ENCODE measurements at regions not wholly inside any gene's neighbourhood (a gene's known extent, or its start where the extent isn't known, plus 50 kb on each side); places are given as distances from the start of the nearest gene placed in this dataset.
A peak's percentile ranks its signal among the peaks of the same experiment; 100 is the strongest.

- H3K36me3 ChIP-seq (ENCODE audit: control insufficient read depth in 2 of 2, extremely low read depth in 1 of 2, insufficient read depth in 2 of 2, low read length in 2 of 2) = no peaks in the 10 kb centered on the region
- FAIRE-seq (no peak), DNase-seq (ENCODE audit: low read depth, low spot score) (no peak)
- no peaks in the 10 kb centered on the region for H3K27me3 ChIP-seq (ENCODE audit: control insufficient read depth, extremely low read depth, insufficient read depth, low read length)
- TF ChIP-seq EZH2 (IDR thresholded peaks at IDR 0.05; ENCODE audit: low read length) (no peak), CTCF (optimal IDR thresholded peaks at IDR 0.05 in 1 of 3, IDR thresholded peaks at IDR 0.05 in 1 of 3, conservative IDR thresholded peaks at IDR 0.05 in 1 of 3; ENCODE audit: extremely low read depth in 1 of 3, insufficient read depth in 2 of 3, low read length in 3 of 3) (peak in 2 of 3 experiments; percentile 7 to 46)
- dilution Hi-C loops (cut with MboI; ENCODE audit: extremely low pct_ligation_motif_present, low sequenced_read_pairs) = no loop called here
- no peaks in the 10 kb centered on the region for H3K9me3 ChIP-seq (ENCODE audit: control insufficient read depth, low read depth, low read length)
- H3K79me2 ChIP-seq (ENCODE audit: control insufficient read depth, insufficient read depth, low read length) = no peaks in the 10 kb centered on the region
- no peak overlapping the region for H3K4me3 ChIP-seq (ENCODE audit: control insufficient read depth in 2 of 3, extremely low read depth in 1 of 3, insufficient read depth in 2 of 3, low read depth in 1 of 3, low read length in 3 of 3)
- H4K20me1 ChIP-seq (ENCODE audit: control insufficient read depth, extremely low read depth, insufficient read depth, low read length) = no peaks in the 10 kb centered on the region
- peaks cover 10% of the 10 kb centered on the region for H3K4me1 ChIP-seq (ENCODE audit: control insufficient read depth, extremely low read depth, insufficient read depth, low read length)
- no peak overlapping the region for H3K4me2 ChIP-seq (ENCODE audit: control insufficient read depth, extremely low read depth, insufficient read depth, low read depth, low read length)
- H3K9me1 ChIP-seq (ENCODE audit: control insufficient read depth, extremely low read depth, insufficient read depth, low read length) = no peaks in the 10 kb centered on the region
- no peak overlapping the region for H3K27ac ChIP-seq (ENCODE audit: control insufficient read depth, insufficient read depth, low read length)
- no peak overlapping the region for H3K9ac ChIP-seq (ENCODE audit: control insufficient read depth, extremely low read depth, insufficient read depth, low read length)
- no peak overlapping the region for H2AFZ ChIP-seq (ENCODE audit: control insufficient read depth, low read length)
Observed at GRCh38 chr2:149645391-149645790, 57.8 kb upstream of the MMADHC start.

All from keratinocyte (primary cell).